ENCODE measurements at regions not wholly inside any gene's neighbourhood (a gene's known extent, or its start where the extent isn't known, plus 50 kb on each side); places are given as distances from the start of the nearest gene placed in this dataset.

- TF ChIP-seq CTCF (IDR thresholded peaks at IDR 0.05) (no peak), EZH2 (IDR thresholded peaks at IDR 0.05; ENCODE audit: borderline replicate concordance, insufficient read depth, low read depth, low read length, poor library complexity, severe bottlenecking) (no peak)
Observed at GRCh38 chr3:186453531-186453930, 90.6 kb downstream of the CRYGS start.

Data from B cell (primary cell).